DND-41 (cell line): ENCODE measurements at regions not wholly inside any gene's neighbourhood (a gene's known extent, or its start where the extent isn't known, plus 50 kb on each side); places are given as distances from the start of the nearest gene placed in this dataset.

Experiments
- ATAC-seq: fragments of 200-7000 bp; cut with Tn5 transposase; 3 replicates; pipeline ENCODE4 v1.9.1; 2021; ENCODE audit warnings: low read depth; ENCODE audit not compliant: insufficient read depth
- DNase-seq: peaks from one replicate; pipeline ENCODE4 v3.0.0-alpha.2; 2020
- H2AFZ ChIP-seq: 2 replicates; pipeline ENCODE4 v1.6.0; 2012; ENCODE audit warnings: low read depth, low read length
- H3K27ac ChIP-seq: 2 replicates; pipeline ENCODE4 v1.5.1; 2012; ENCODE audit warnings: low read length, inconsistent platforms
- H3K27me3 ChIP-seq: fragments of 200-600 bp; sonication (generic); 2 replicates; pipeline ENCODE4 v1.6.0; 2012; ENCODE audit warnings: low read length, mild to moderate bottlenecking, inconsistent platforms; ENCODE audit not compliant: insufficient read depth, poor library complexity
- H3K36me3 ChIP-seq: 2 replicates; pipeline ENCODE4 v1.5.1; 2012; ENCODE audit warnings: low read length, inconsistent platforms; ENCODE audit not compliant: insufficient read depth
- H3K4me1 ChIP-seq: 2 replicates; pipeline ENCODE4 v1.5.1; 2012; ENCODE audit warnings: mild to moderate bottlenecking, low read length; ENCODE audit not compliant: insufficient read depth
- H3K4me2 ChIP-seq: 2 replicates; pipeline ENCODE4 v1.6.0; 2012; ENCODE audit warnings: mild to moderate bottlenecking, moderate library complexity, low read length, inconsistent platforms; ENCODE audit not compliant: insufficient read depth
- H3K4me3 ChIP-seq, 2 experiments: fragments of 200-600 bp in 1 of 2; shearing (Covaris generic) in 1 of 2; 2 replicates each; pipeline ENCODE4 v1.5.1; 2012 to 2016; ENCODE audit warnings: inconsistent platforms in 2 of 2, low read length in 2 of 2, mild to moderate bottlenecking in 2 of 2, low read depth in 1 of 2, moderate library complexity in 1 of 2
- H3K79me2 ChIP-seq: 2 replicates; pipeline ENCODE4 v1.6.0; 2012; ENCODE audit warnings: low read length, inconsistent platforms; ENCODE audit not compliant: insufficient read depth
- H3K9ac ChIP-seq: 2 replicates; pipeline ENCODE4 v1.6.0; 2012; ENCODE audit warnings: low read depth, mild to moderate bottlenecking, inconsistent platforms, low read length, moderate library complexity
- H3K9me3 ChIP-seq: 2 replicates; pipeline ENCODE4 v1.5.1; 2012; ENCODE audit warnings: low read length, moderate library complexity, mild to moderate bottlenecking, inconsistent platforms; ENCODE audit not compliant: insufficient read depth, severe bottlenecking
- H4K20me1 ChIP-seq: 2 replicates; pipeline ENCODE4 v1.6.0; 2012; ENCODE audit warnings: low read length; ENCODE audit not compliant: insufficient read depth
- EZH2 ChIP-seq: IDR thresholded peaks from 3 replicates; pipeline ENCODE4 v1.6.1; 2012; ENCODE audit warnings: borderline replicate concordance, low read depth, mild to moderate bottlenecking, moderate library complexity, low read length, inconsistent platforms; ENCODE audit not compliant: severe bottlenecking
- TF ChIP-seq, protein P1 (sequence below): IDR thresholded peaks from 2 replicates; pipeline ENCODE4 v1.5.1; 2012; ENCODE audit warnings: borderline replicate concordance, low read length, moderate library complexity, mild to moderate bottlenecking; ENCODE audit not compliant: poor library complexity, severe bottlenecking; ENCODE audit errors: extremely low read depth

DNA sequence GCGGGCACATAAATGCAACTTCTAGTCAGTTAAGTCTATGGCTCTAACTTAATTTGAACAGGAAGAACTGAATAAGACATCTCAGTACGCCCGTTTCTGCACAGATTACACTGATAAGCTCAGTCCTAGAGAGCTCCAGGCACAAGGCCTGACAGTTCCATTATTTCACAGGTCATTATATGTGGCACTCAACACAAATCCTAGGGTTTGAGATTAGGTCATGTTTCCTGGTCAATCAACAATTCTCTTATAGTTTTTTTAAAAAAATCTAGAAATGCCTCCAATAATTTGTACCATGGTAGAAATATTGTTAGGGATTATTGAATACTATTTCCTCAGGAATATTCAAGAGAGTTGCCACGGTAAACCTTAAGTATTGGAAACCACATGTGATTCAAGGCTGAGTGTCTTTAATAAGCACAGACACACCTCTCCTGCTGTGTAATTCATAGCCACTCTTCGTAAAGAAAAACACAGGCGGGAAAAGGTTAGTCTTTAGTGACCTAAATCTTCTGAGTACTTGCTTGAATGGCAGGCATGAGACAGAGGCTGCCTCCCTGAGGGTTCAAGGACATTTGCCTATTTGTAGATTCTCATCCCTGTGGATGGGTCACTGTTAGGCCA lies 342.9 kb upstream of the ADGRL3 start:
- TF ChIP-seq EZH2: no peak
- TF ChIP-seq, protein P1, sequence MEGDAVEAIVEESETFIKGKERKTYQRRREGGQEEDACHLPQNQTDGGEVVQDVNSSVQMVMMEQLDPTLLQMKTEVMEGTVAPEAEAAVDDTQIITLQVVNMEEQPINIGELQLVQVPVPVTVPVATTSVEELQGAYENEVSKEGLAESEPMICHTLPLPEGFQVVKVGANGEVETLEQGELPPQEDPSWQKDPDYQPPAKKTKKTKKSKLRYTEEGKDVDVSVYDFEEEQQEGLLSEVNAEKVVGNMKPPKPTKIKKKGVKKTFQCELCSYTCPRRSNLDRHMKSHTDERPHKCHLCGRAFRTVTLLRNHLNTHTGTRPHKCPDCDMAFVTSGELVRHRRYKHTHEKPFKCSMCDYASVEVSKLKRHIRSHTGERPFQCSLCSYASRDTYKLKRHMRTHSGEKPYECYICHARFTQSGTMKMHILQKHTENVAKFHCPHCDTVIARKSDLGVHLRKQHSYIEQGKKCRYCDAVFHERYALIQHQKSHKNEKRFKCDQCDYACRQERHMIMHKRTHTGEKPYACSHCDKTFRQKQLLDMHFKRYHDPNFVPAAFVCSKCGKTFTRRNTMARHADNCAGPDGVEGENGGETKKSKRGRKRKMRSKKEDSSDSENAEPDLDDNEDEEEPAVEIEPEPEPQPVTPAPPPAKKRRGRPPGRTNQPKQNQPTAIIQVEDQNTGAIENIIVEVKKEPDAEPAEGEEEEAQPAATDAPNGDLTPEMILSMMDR: no peak
- DNase-seq: no peak

DNA sequence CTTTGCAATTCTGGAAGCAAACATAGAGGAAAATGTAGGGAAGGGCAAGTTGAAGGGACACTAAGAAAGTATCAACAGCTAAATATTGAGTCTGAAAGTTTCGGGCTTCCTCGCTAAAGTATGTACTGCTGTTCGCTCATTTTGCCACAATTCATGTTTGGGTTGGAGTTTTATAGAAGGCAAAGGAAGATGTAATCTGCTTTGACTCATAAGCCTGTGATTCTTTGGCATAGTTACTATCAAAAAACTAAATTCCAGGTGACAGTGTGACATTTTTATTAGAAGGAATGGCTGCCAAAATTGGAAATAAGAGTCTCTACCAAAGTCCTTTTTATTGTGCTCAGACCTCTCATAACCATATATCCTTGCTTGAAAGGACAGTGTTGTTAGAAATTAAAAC lies 336.7 kb upstream of the ADGRL3 start:
- no peaks in the 10 kb centered on the region for H3K79me2 ChIP-seq
- H3K4me2 ChIP-seq: no peak overlapping the region
- no peak overlapping the region for H2AFZ ChIP-seq
- no peak overlapping the region for H3K27ac ChIP-seq
- no peaks in the 10 kb centered on the region for H3K36me3 ChIP-seq
- no peak overlapping the region for H3K9ac ChIP-seq
- H3K4me3 ChIP-seq: no peak overlapping the region
- no peaks in the 10 kb centered on the region for H4K20me1 ChIP-seq
- TF ChIP-seq EZH2: no peak
- TF ChIP-seq, protein P1: no peak
- H3K27me3 ChIP-seq: no peaks in the 10 kb centered on the region
- no peaks in the 10 kb centered on the region for H3K4me1 ChIP-seq
- no peaks in the 10 kb centered on the region for H3K9me3 ChIP-seq
- no peak for DNase-seq
- no peak for ATAC-seq

More for the DNA sequence above, 342.9 kb upstream of the ADGRL3 start:
- Histone ChIP-seq H3K79me2 (no peaks in the 10 kb centered on the region), H4K20me1 (no peaks in the 10 kb centered on the region), H2AFZ (no peak overlapping the region), H3K9me3 (peaks cover 2% of the 10 kb centered on the region), H3K4me1 (no peaks in the 10 kb centered on the region), H3K4me2 (no peak overlapping the region), H3K4me3 (no peak overlapping the region), H3K27ac (no peak overlapping the region), H3K27me3 (no peaks in the 10 kb centered on the region), H3K9ac (no peak overlapping the region), H3K36me3 (no peaks in the 10 kb centered on the region)
- no peak for ATAC-seq

DNA sequence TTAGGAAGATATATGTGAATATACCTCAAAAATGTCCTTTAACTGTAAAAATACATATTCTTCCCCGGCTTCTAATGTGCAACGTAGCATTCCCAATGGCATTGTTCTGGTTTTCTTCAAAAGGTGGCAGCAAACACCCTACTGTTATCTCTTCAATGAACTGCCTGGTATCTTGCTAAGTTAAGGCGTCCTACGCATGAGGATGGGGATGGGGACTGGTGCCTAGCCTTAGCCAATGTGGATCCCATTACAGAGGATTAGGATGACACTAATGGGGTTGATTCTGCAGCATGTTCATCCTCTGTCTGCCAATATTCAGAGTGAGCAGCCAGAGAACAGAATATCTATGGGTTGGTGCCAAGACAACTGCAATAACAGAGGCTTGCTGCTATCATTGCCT lies 334.9 kb upstream of the ADGRL3 start:
- Histone ChIP-seq H3K9me3 (no peaks in the 10 kb centered on the region), H3K9ac (no peak overlapping the region), H3K4me2 (no peak overlapping the region), H3K79me2 (no peaks in the 10 kb centered on the region), H4K20me1 (no peaks in the 10 kb centered on the region), H3K4me1 (no peaks in the 10 kb centered on the region), H3K36me3 (no peaks in the 10 kb centered on the region), H3K4me3 (no peak overlapping the region), H3K27ac (no peak overlapping the region), H3K27me3 (no peaks in the 10 kb centered on the region), H2AFZ (no peak overlapping the region)
- TF ChIP-seq, protein P1: no peak
- no peak for TF ChIP-seq EZH2
- no peak for ATAC-seq
- DNase-seq: no peak
